ENCODE measurements at regions not wholly inside any gene's neighbourhood (a gene's known extent, or its start where the extent isn't known, plus 50 kb on each side); places are given as distances from the start of the nearest gene placed in this dataset.

DNA sequence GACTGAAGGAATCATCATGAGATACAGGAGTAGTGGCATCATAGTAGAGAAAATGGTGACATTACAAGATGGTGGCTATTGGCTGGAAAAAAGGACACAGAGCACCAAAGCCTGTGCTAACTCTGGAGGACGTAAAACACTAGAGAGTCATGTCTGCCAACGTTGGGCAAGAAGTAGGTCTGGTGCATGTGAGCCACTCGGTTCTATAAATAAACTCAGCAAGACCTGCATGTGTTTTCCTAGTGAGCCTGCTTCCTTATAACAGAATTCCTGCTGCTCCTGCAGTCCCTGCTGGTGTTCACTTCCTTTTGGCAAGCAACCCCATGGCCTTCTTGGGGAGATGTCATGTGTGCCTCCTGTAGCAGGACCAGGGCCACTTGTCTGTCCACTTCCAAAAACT, 325.2 kb downstream of the OSR1 start:
- intact Hi-C loops (cut with micrococcal nuclease) (no loop called here), dilution Hi-C loops (cut with MboI; ENCODE audit: extremely low pct_ligation_motif_present, low sequenced_read_pairs) (no loop called here)
- Histone ChIP-seq H4K20me1 (replicated peaks; ENCODE audit: control insufficient read depth, extremely low read depth, insufficient read depth, low read length) (no peaks in the 10 kb centered on the region), H2AFZ (ENCODE audit: low read depth, low read length) (no peak overlapping the region), H3K4me1 (ENCODE audit: control insufficient read depth, extremely low read depth, insufficient read depth, low read length) (no peaks in the 10 kb centered on the region), H3K9me3 (replicated peaks; ENCODE audit: control insufficient read depth, insufficient read depth, low read length) (no peaks in the 10 kb centered on the region), H3K79me2 (ENCODE audit: control insufficient read depth, insufficient read depth, low read length) (no peaks in the 10 kb centered on the region), H3K4me3 (replicated peaks in 1 of 3; ENCODE audit: insufficient read depth in 1 of 3, low read depth in 1 of 3, low read length in 3 of 3) (no peak overlapping the region), H3K9ac (replicated peaks; ENCODE audit: extremely low read depth, insufficient read depth, low read length) (no peak overlapping the region), H3K36me3 (ENCODE audit: control insufficient read depth in 2 of 2, extremely low read depth in 1 of 2, insufficient read depth in 2 of 2, low read length in 2 of 2) (no peaks in the 10 kb centered on the region), H3K9me1 (replicated peaks; ENCODE audit: control insufficient read depth, extremely low read depth, insufficient read depth, low read length) (no peaks in the 10 kb centered on the region), H3K27ac (ENCODE audit: insufficient read depth, low read depth, low read length) (no peak overlapping the region), H3K27me3 (ENCODE audit: control insufficient read depth in 2 of 2, insufficient read depth in 2 of 2, low read length in 2 of 2) (no peaks in the 10 kb centered on the region), H3K4me2 (ENCODE audit: insufficient read depth, low read length) (no peak overlapping the region)
- FAIRE-seq (no peak), DNase-seq (ENCODE audit: low read depth, low spot score) (no peak)
- TF ChIP-seq CTCF (IDR thresholded peaks at IDR 0.05; ENCODE audit: extremely low read depth in 1 of 2, insufficient read depth in 1 of 2, low read depth in 1 of 2, low read length in 2 of 2) (no peak), FOS (IDR thresholded peaks at IDR 0.05; ENCODE audit: borderline replicate concordance, insufficient read depth, low read length) (no peak), POLR2A (IDR thresholded peaks at IDR 0.05; ENCODE audit: low read depth, low read length) (no peak), MAX (IDR thresholded peaks at IDR 0.05; ENCODE audit: insufficient read depth, insufficient read length) (no peak), JUN (IDR thresholded peaks at IDR 0.05; ENCODE audit: borderline replicate concordance, insufficient read depth, insufficient read length, low read depth) (no peak), POLR2AphosphoS5 (IDR thresholded peaks at IDR 0.05; ENCODE audit: insufficient read depth, low read depth, low read length) (no peak), MYC (IDR thresholded peaks at IDR 0.05; ENCODE audit: low read depth, low read length) (no peak), GATA2 (IDR thresholded peaks at IDR 0.05; ENCODE audit: insufficient read depth, insufficient read length, low read depth, low read length) (no peak), EZH2 (IDR thresholded peaks at IDR 0.05; ENCODE audit: borderline replicate concordance, low read depth, low read length, severe bottlenecking) (no peak)
- CTCF ChIA-PET, result no interaction called here
- POLR2A ChIA-PET, result no interaction called here
- no TSS peak for BruUV-seq (replicated peaks)

All from endothelial cell of umbilical vein (primary cell).